CD4-positive, alpha-beta T cell treated with Interleukin-17A for 1 hour (primary cell): ENCODE measurements at regions not wholly inside any gene's neighbourhood (a gene's known extent, or its start where the extent isn't known, plus 50 kb on each side); places are given as distances from the start of the nearest gene placed in this dataset.

Experiments
- DNase-seq: peaks from one replicate; pipeline ENCODE4 v3.0.0-alpha.2; 2020

GRCh38 chr11:25901415-25901814 is 430.5 kb upstream of the ANO3 start:
- DNase-seq: no peak

GRCh38 chr11:25902476-25902875 is 429.5 kb upstream of the ANO3 start:
- DNase-seq: no peak

- DNase-seq: no peak
These were observed 423.2 kb upstream of the ANO3 start for GRCh38 chr11:25908726-25909125.

GRCh38 chr11:25910086-25910485 is 421.8 kb upstream of the ANO3 start:
- DNase-seq: no peak

GRCh38 chr11:25920356-25920755 is 411.6 kb upstream of the ANO3 start:
- no peak for DNase-seq

- DNase-seq: no peak
These were observed 407.3 kb upstream of the ANO3 start for GRCh38 chr11:25924586-25924985.

GRCh38 chr11:25925359-25925758 is 406.6 kb upstream of the ANO3 start:
- no peak for DNase-seq

GRCh38 chr11:25927411-25927953 is 404.4 kb upstream of the ANO3 start:
- no peak for DNase-seq

GRCh38 chr11:25928076-25928475 is 403.9 kb upstream of the ANO3 start:
- DNase-seq: no peak

GRCh38 chr11:25938952-25939351 is 393.0 kb upstream of the ANO3 start:
- no peak for DNase-seq

- no peak for DNase-seq
These were observed 392.2 kb upstream of the ANO3 start for GRCh38 chr11:25939691-25940090.

GRCh38 chr11:25941353-25941752 is 390.6 kb upstream of the ANO3 start:
- DNase-seq: no peak

- DNase-seq: no peak
These were observed 388.9 kb upstream of the ANO3 start for GRCh38 chr11:25943031-25943430.

- DNase-seq: no peak
These were observed 387.9 kb upstream of the ANO3 start for GRCh38 chr11:25943777-25944661.

- no peak for DNase-seq
These were observed 382.0 kb upstream of the ANO3 start for GRCh38 chr11:25949918-25950317.

GRCh38 chr11:25953006-25953405 is 378.9 kb upstream of the ANO3 start:
- DNase-seq: no peak

- no peak for DNase-seq
These were observed 373.9 kb upstream of the ANO3 start for GRCh38 chr11:25958045-25958444.

GRCh38 chr11:25961539-25961938 is 370.4 kb upstream of the ANO3 start:
- DNase-seq: no peak

- DNase-seq: no peak
These were observed 361.0 kb upstream of the ANO3 start for GRCh38 chr11:25970726-25971508.

- DNase-seq: no peak
These were observed 351.8 kb upstream of the ANO3 start for GRCh38 chr11:25980091-25980490.

- DNase-seq: no peak
These were observed 349.9 kb upstream of the ANO3 start for GRCh38 chr11:25981998-25982397.

GRCh38 chr11:25983280-25983679 is 348.6 kb upstream of the ANO3 start:
- DNase-seq: no peak

GRCh38 chr11:25988178-25988577 is 343.8 kb upstream of the ANO3 start:
- DNase-seq: no peak

- no peak for DNase-seq
These were observed 341.5 kb upstream of the ANO3 start for GRCh38 chr11:25990406-25990805.
